ENCODE measurements at regions not wholly inside any gene's neighbourhood (a gene's known extent, or its start where the extent isn't known, plus 50 kb on each side); places are given as distances from the start of the nearest gene placed in this dataset.
"Not testable (repeated sequence)": the region's sequence is repeated elsewhere in the genome, so short reads cannot be mapped to it uniquely, and the experiment has no call there.

GRCh38 chr13:55967055-55967454 is 1173.7 kb upstream of the PRR20A start:
- peaks cover 8% of the 10 kb centered on the region for H3K36me3 Mint-ChIP-seq
- H3K27me3 Mint-ChIP-seq (ENCODE audit: low read depth in 2 of 2) = no peaks in the 10 kb centered on the region
- no peaks in the 10 kb centered on the region for H3K4me1 Mint-ChIP-seq
- H3K36me3 ChIP-seq (ENCODE audit: control insufficient read depth, insufficient read depth, low read length) = no peaks in the 10 kb centered on the region
- no peak for DNase-seq
- H3K4me3 Mint-ChIP-seq = no peak overlapping the region
- TF ChIP-seq, protein P1, sequence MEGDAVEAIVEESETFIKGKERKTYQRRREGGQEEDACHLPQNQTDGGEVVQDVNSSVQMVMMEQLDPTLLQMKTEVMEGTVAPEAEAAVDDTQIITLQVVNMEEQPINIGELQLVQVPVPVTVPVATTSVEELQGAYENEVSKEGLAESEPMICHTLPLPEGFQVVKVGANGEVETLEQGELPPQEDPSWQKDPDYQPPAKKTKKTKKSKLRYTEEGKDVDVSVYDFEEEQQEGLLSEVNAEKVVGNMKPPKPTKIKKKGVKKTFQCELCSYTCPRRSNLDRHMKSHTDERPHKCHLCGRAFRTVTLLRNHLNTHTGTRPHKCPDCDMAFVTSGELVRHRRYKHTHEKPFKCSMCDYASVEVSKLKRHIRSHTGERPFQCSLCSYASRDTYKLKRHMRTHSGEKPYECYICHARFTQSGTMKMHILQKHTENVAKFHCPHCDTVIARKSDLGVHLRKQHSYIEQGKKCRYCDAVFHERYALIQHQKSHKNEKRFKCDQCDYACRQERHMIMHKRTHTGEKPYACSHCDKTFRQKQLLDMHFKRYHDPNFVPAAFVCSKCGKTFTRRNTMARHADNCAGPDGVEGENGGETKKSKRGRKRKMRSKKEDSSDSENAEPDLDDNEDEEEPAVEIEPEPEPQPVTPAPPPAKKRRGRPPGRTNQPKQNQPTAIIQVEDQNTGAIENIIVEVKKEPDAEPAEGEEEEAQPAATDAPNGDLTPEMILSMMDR (IDR thresholded peaks at IDR 0.05) = no peak
- H3K4me1 ChIP-seq (ENCODE audit: control insufficient read depth, insufficient read depth, low read length) = no peaks in the 10 kb centered on the region
- H3K9me3 ChIP-seq (ENCODE audit: control insufficient read depth, insufficient read depth, low read length) = peaks cover 14% of the 10 kb centered on the region
- H3K27ac ChIP-seq (ENCODE audit: low read length) = no peak overlapping the region
- no peaks in the 10 kb centered on the region for H3K27me3 ChIP-seq (ENCODE audit: control insufficient read depth, insufficient read depth, low read length)
- ATAC-seq = no peak
- intact Hi-C loops (cut with micrococcal nuclease) = no loop called here
- WGBS (ENCODE audit: insufficient coverage) = no CpG with 5 or more reads among the region's 3 CpGs
- H3K4me3 ChIP-seq (ENCODE audit: low read length) = no peak overlapping the region
- no peak overlapping the region for H3K27ac Mint-ChIP-seq
- peaks cover 9 to 29% of the 10 kb centered on the region in 2 donors for H3K9me3 Mint-ChIP-seq

DNA sequence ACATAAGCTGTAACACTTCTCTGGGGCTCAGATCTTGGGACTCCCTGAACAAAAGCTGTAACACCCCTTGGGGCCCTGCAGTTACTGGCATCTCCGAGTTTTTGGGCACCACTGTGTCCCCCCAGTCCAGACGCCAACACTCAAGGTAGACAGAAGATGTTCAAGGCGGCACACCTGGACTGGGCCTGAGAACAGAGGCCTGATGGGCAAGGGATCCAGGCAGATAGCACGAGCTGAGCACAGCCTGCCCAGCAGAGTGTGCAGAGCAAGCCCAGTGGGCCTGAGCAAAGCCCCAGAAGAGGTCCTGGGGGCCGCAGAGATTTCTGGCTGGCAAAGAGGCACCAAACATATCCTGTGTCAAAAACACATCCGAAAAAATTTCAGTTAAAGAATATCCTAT is 1163.3 kb upstream of the PRR20A start:
- Mint-ChIP-seq H3K4me1 (no peaks in the 10 kb centered on the region), H3K27ac (no peak overlapping the region), H3K27me3 (ENCODE audit: low read depth in 2 of 2) (no peaks in the 10 kb centered on the region), H3K36me3 (no peaks in the 10 kb centered on the region), H3K4me3 (no peak overlapping the region), H3K9me3 (peaks cover 7% of the 10 kb centered on the region in 2 donors)
- no peak for DNase-seq
- peaks cover 10% of the 10 kb centered on the region for H3K9me3 ChIP-seq (ENCODE audit: control insufficient read depth, insufficient read depth, low read length)
- no peak overlapping the region for H3K27ac ChIP-seq (ENCODE audit: low read length)
- H3K36me3 ChIP-seq (ENCODE audit: control insufficient read depth, insufficient read depth, low read length) = no peaks in the 10 kb centered on the region
- no peaks in the 10 kb centered on the region for H3K4me1 ChIP-seq (ENCODE audit: control insufficient read depth, insufficient read depth, low read length)
- intact Hi-C loops (cut with micrococcal nuclease) = no loop called here
- H3K27me3 ChIP-seq (ENCODE audit: control insufficient read depth, insufficient read depth, low read length) = no peaks in the 10 kb centered on the region
- ATAC-seq = no peak
- no peak overlapping the region for H3K4me3 ChIP-seq (ENCODE audit: low read length)
- TF ChIP-seq, protein P1 (IDR thresholded peaks at IDR 0.05) = no peak
- 87% methylated on average over 6 of the region's 6 CpGs for WGBS (ENCODE audit: insufficient coverage)

GRCh38 chr13:55981381-55981780 is 1159.3 kb upstream of the PRR20A start:
- no peaks in the 10 kb centered on the region for H3K27me3 Mint-ChIP-seq (ENCODE audit: low read depth in 2 of 2)
- Histone ChIP-seq H3K4me1 (ENCODE audit: control insufficient read depth, insufficient read depth, low read length) (no peaks in the 10 kb centered on the region), H3K36me3 (ENCODE audit: control insufficient read depth, insufficient read depth, low read length) (no peaks in the 10 kb centered on the region), H3K27me3 (ENCODE audit: control insufficient read depth, insufficient read depth, low read length) (no peaks in the 10 kb centered on the region), H3K27ac (ENCODE audit: low read length) (no peak overlapping the region), H3K4me3 (ENCODE audit: low read length) (no peak overlapping the region), H3K9me3 (ENCODE audit: control insufficient read depth, insufficient read depth, low read length) (peaks cover 10% of the 10 kb centered on the region)
- intact Hi-C loops (cut with micrococcal nuclease) = no loop called here
- no peaks in the 10 kb centered on the region for H3K4me1 Mint-ChIP-seq
- H3K9me3 Mint-ChIP-seq = peaks cover 4 to 6% of the 10 kb centered on the region in 2 donors
- no CpG with 5 or more reads among the region's 1 CpG for WGBS (ENCODE audit: insufficient coverage)
- H3K36me3 Mint-ChIP-seq = no peaks in the 10 kb centered on the region
- no peak overlapping the region for H3K4me3 Mint-ChIP-seq
- TF ChIP-seq, protein P1 (IDR thresholded peaks at IDR 0.05) = no peak
- ATAC-seq (no peak), DNase-seq (no peak)
- H3K27ac Mint-ChIP-seq = no peak overlapping the region

DNA sequence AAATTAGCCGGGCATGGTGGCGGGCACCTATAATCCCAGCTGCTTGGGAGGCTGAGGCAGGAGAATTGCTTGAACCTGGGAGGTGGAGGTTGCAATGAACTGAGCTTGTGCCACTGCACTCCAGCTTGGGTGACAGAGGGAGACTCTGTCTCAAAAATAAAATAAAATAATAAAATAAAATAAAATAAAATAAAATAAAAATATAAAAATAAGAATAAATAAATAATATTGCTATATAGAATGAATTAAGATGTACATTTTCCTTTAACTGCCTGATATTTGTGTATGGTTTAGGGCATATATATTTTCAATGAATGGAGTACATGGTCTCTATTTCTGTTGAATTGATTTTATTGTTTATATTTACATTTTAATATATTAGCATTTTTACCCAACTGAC is 1156.7 kb upstream of the PRR20A start:
- H3K9me3 ChIP-seq (ENCODE audit: control insufficient read depth, insufficient read depth, low read length); H3K4me3 ChIP-seq (ENCODE audit: low read length); H3K36me3 ChIP-seq (ENCODE audit: control insufficient read depth, insufficient read depth, low read length); ATAC-seq; H3K4me3 Mint-ChIP-seq; DNase-seq; H3K36me3 Mint-ChIP-seq; H3K27ac ChIP-seq (ENCODE audit: low read length); H3K27me3 ChIP-seq (ENCODE audit: control insufficient read depth, insufficient read depth, low read length); H3K27me3 Mint-ChIP-seq (ENCODE audit: low read depth in 2 of 2); H3K27ac Mint-ChIP-seq; H3K4me1 ChIP-seq (ENCODE audit: control insufficient read depth, insufficient read depth, low read length); H3K9me3 Mint-ChIP-seq; intact Hi-C loops (cut with micrococcal nuclease); H3K4me1 Mint-ChIP-seq: not testable (repeated sequence)
- 94% methylated on average over 2 of the region's 2 CpGs for WGBS (ENCODE audit: insufficient coverage)
